ENCODE measurements at regions not wholly inside any gene's neighbourhood (a gene's known extent, or its start where the extent isn't known, plus 50 kb on each side); places are given as distances from the start of the nearest gene placed in this dataset.

GRCh38 chr3:124352149-124352539, 360.2 kb upstream of the ROPN1 start:
- Histone ChIP-seq H4K20me1 (ENCODE audit: insufficient read depth, low read length) (no peaks in the 10 kb centered on the region), H3K4me1 (ENCODE audit: low read length) (peaks cover 7% of the 10 kb centered on the region; the same call in 1 of the 2 replicates), H3K79me2 (ENCODE audit: low read length) (no peaks in the 10 kb centered on the region), H3K9me2 (replicated peaks; ENCODE audit: insufficient read depth, low read length) (no peaks in the 10 kb centered on the region), H3K9ac (ENCODE audit: low read length) (no peak overlapping the region), H3K27me3 (replicated peaks; ENCODE audit: insufficient read depth, low read length) (no peaks in the 10 kb centered on the region), H3K27ac (ENCODE audit: low read length) (no peak overlapping the region), H3K36me3 (replicated peaks; ENCODE audit: insufficient read depth, low read length) (no peaks in the 10 kb centered on the region), H3K4me3 (ENCODE audit: low read length) (no peak overlapping the region), H3K4me2 (ENCODE audit: low read depth, low read length) (no peak overlapping the region), H3K9me3 (replicated peaks; ENCODE audit: insufficient read depth, low read length) (no peaks in the 10 kb centered on the region), H2AFZ (ENCODE audit: low read length) (no peak overlapping the region), H3F3A (ENCODE audit: insufficient read depth, low read length) (no peaks in the 10 kb centered on the region)
- TF ChIP-seq EZH2phosphoT487 (IDR thresholded peaks at IDR 0.05; ENCODE audit: low read length), result no peak
- no peak for TF ChIP-seq EZH2 (optimal IDR thresholded peaks at IDR 0.05; ENCODE audit: low read depth, low read length)
- TF ChIP-seq, protein P1, sequence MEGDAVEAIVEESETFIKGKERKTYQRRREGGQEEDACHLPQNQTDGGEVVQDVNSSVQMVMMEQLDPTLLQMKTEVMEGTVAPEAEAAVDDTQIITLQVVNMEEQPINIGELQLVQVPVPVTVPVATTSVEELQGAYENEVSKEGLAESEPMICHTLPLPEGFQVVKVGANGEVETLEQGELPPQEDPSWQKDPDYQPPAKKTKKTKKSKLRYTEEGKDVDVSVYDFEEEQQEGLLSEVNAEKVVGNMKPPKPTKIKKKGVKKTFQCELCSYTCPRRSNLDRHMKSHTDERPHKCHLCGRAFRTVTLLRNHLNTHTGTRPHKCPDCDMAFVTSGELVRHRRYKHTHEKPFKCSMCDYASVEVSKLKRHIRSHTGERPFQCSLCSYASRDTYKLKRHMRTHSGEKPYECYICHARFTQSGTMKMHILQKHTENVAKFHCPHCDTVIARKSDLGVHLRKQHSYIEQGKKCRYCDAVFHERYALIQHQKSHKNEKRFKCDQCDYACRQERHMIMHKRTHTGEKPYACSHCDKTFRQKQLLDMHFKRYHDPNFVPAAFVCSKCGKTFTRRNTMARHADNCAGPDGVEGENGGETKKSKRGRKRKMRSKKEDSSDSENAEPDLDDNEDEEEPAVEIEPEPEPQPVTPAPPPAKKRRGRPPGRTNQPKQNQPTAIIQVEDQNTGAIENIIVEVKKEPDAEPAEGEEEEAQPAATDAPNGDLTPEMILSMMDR (IDR thresholded peaks at IDR 0.05; ENCODE audit: low read length), result no peak
- DNase-seq, result no peak

DNA sequence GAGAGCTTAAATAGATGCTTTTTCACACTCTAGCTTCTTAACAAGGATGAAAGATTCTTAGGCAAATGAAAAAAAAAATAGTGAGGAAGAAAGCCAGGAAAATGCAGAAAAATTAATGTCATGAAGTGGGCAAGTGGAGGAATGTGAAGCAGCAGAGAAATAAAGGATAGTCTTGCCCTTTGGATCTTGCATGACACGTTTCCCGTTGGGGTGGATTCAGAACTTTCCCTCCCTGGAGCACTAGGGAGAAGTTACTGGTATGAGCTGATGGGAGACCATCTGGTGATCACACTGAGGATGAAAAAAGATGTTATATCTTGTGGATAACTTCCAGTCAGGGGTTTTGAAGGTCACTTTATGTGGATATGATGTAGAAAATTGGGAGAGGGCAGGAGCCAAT, 361.8 kb upstream of the ROPN1 start:
- no peak overlapping the region for H3K9ac ChIP-seq (ENCODE audit: low read length)
- H3K79me2 ChIP-seq (ENCODE audit: low read length), result no peaks in the 10 kb centered on the region
- H2AFZ ChIP-seq (ENCODE audit: low read length), result no peak overlapping the region
- DNase-seq, result no peak
- H3K4me3 ChIP-seq (ENCODE audit: low read length), result no peak overlapping the region
- no peaks in the 10 kb centered on the region for H3K9me3 ChIP-seq (replicated peaks; ENCODE audit: insufficient read depth, low read length)
- H3K4me1 ChIP-seq (ENCODE audit: low read length), result peaks cover 7% of the 10 kb centered on the region; the same call in 1 of the 2 replicates
- no peaks in the 10 kb centered on the region for H3K27me3 ChIP-seq (replicated peaks; ENCODE audit: insufficient read depth, low read length)
- H4K20me1 ChIP-seq (ENCODE audit: insufficient read depth, low read length), result no peaks in the 10 kb centered on the region
- no peaks in the 10 kb centered on the region for H3F3A ChIP-seq (ENCODE audit: insufficient read depth, low read length)
- H3K27ac ChIP-seq (ENCODE audit: low read length), result no peak overlapping the region
- H3K4me2 ChIP-seq (ENCODE audit: low read depth, low read length), result no peak overlapping the region
- no peaks in the 10 kb centered on the region for H3K9me2 ChIP-seq (replicated peaks; ENCODE audit: insufficient read depth, low read length)
- no peaks in the 10 kb centered on the region for H3K36me3 ChIP-seq (replicated peaks; ENCODE audit: insufficient read depth, low read length)
- TF ChIP-seq, protein P1 (IDR thresholded peaks at IDR 0.05; ENCODE audit: low read length), result no peak
- no peak for TF ChIP-seq EZH2phosphoT487 (IDR thresholded peaks at IDR 0.05; ENCODE audit: low read length)
- TF ChIP-seq EZH2 (optimal IDR thresholded peaks at IDR 0.05; ENCODE audit: low read depth, low read length), result no peak

DNA sequence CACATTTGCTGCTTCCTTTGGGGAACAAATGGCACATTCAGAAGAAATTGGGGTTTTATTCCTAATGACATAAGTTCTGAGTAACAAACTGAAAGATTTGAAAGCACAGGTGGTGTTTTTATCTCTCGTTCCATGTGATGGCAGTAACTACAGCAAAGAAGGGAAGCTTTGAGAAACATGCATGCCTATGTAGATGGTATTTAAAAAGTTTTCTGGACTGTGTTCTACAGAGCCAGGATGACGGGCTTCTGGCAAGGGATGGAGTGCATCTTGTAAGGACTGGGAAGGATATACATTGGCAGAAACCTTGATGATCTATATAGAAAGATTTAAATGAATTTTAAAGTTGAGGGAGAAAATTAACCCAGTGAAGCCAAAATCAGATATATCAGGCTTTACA, 362.2 kb upstream of the ROPN1 start:
- H3K79me2 ChIP-seq (ENCODE audit: low read length), result no peaks in the 10 kb centered on the region
- no peaks in the 10 kb centered on the region for H3K9me2 ChIP-seq (replicated peaks; ENCODE audit: insufficient read depth, low read length)
- no peaks in the 10 kb centered on the region for H4K20me1 ChIP-seq (ENCODE audit: insufficient read depth, low read length)
- no peaks in the 10 kb centered on the region for H3F3A ChIP-seq (ENCODE audit: insufficient read depth, low read length)
- TF ChIP-seq, protein P1 (IDR thresholded peaks at IDR 0.05; ENCODE audit: low read length), result no peak
- TF ChIP-seq EZH2 (optimal IDR thresholded peaks at IDR 0.05; ENCODE audit: low read depth, low read length), result no peak
- no peak for TF ChIP-seq EZH2phosphoT487 (IDR thresholded peaks at IDR 0.05; ENCODE audit: low read length)
- no peaks in the 10 kb centered on the region for H3K27me3 ChIP-seq (replicated peaks; ENCODE audit: insufficient read depth, low read length)
- no peak overlapping the region for H2AFZ ChIP-seq (ENCODE audit: low read length)
- no peak for DNase-seq
- no peaks in the 10 kb centered on the region for H3K36me3 ChIP-seq (replicated peaks; ENCODE audit: insufficient read depth, low read length)
- H3K4me1 ChIP-seq (ENCODE audit: low read length), result peaks cover 7% of the 10 kb centered on the region; the same call in 1 of the 2 replicates
- no peak overlapping the region for H3K4me2 ChIP-seq (ENCODE audit: low read depth, low read length)
- H3K9me3 ChIP-seq (replicated peaks; ENCODE audit: insufficient read depth, low read length), result no peaks in the 10 kb centered on the region
- H3K27ac ChIP-seq (ENCODE audit: low read length), result no peak overlapping the region
- no peak overlapping the region for H3K9ac ChIP-seq (ENCODE audit: low read length)
- no peak overlapping the region for H3K4me3 ChIP-seq (ENCODE audit: low read length)
